ENCODE measurements at regions not wholly inside any gene's neighbourhood (a gene's known extent, or its start where the extent isn't known, plus 50 kb on each side); places are given as distances from the start of the nearest gene placed in this dataset.

DNA sequence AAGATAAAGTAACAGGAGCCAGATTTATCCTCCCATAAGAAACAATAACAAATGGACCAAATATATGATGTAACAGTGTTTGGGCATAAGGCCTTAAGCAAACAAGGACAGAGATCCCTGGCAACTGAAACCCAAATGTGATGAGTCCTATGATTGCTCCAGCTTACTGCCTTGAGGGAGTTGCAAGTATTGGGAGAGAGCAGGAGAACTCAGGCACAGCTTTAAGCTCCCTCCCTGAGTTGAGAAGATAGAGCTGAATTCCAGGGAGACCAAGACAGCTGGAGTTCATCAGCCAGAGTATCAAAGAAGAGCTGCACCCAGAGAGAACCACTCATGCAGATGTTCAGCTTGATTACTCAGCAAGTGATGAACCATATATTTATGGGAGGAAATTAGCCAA lies 814.5 kb upstream of the RAB6C start:
- dilution Hi-C loops (cut with MboI; ENCODE audit: extremely low pct_ligation_motif_present, low sequenced_read_pairs): no loop called here
- no peaks in the 10 kb centered on the region for H3K9me1 ChIP-seq (ENCODE audit: control insufficient read depth, extremely low read depth, insufficient read depth, low read length)

DNA sequence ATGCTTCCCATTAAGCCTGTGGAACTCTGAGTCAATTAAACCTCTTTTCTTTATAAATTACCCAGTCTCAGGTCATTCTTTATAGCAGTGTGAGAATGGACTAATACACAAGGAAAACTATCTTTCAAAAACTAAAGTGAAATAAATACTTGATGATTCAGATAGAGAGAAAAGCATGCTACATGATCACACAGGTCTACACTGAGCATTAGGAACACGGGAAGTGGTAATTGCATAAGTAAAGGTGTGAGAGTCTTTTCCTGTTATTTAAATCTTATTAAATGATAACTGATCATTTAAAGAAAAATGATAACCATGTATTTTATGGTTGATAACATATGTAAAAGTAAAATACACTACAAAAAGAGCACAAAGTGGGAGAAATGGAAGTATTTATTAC lies 812.0 kb upstream of the RAB6C start:
- Histone ChIP-seq H3K9me3 (ENCODE audit: control insufficient read depth, low read depth, low read length) (no peaks in the 10 kb centered on the region), H2AFZ (ENCODE audit: control insufficient read depth, low read length) (no peak overlapping the region), H3K4me3 (ENCODE audit: control insufficient read depth in 2 of 3, extremely low read depth in 1 of 3, insufficient read depth in 2 of 3, low read depth in 1 of 3, low read length in 3 of 3) (no peak overlapping the region), H3K9me1 (ENCODE audit: control insufficient read depth, extremely low read depth, insufficient read depth, low read length) (no peaks in the 10 kb centered on the region), H4K20me1 (ENCODE audit: control insufficient read depth, extremely low read depth, insufficient read depth, low read length) (no peaks in the 10 kb centered on the region), H3K36me3 (ENCODE audit: control insufficient read depth in 2 of 2, extremely low read depth in 1 of 2, insufficient read depth in 2 of 2, low read length in 2 of 2) (no peaks in the 10 kb centered on the region), H3K79me2 (ENCODE audit: control insufficient read depth, insufficient read depth, low read length) (no peaks in the 10 kb centered on the region), H3K4me2 (ENCODE audit: control insufficient read depth, extremely low read depth, insufficient read depth, low read depth, low read length) (peak overlapping the region; percentile 11), H3K27ac (ENCODE audit: control insufficient read depth, insufficient read depth, low read length) (no peak overlapping the region), H3K9ac (ENCODE audit: control insufficient read depth, extremely low read depth, insufficient read depth, low read length) (no peak overlapping the region), H3K27me3 (ENCODE audit: control insufficient read depth, extremely low read depth, insufficient read depth, low read length) (no peaks in the 10 kb centered on the region), H3K4me1 (ENCODE audit: control insufficient read depth, extremely low read depth, insufficient read depth, low read length) (peaks cover 5% of the 10 kb centered on the region)
- DNase-seq (ENCODE audit: low read depth, low spot score): no peak
- no peak for FAIRE-seq
- no peak for TF ChIP-seq EZH2 (IDR thresholded peaks at IDR 0.05; ENCODE audit: low read length)
- TF ChIP-seq, protein P1, sequence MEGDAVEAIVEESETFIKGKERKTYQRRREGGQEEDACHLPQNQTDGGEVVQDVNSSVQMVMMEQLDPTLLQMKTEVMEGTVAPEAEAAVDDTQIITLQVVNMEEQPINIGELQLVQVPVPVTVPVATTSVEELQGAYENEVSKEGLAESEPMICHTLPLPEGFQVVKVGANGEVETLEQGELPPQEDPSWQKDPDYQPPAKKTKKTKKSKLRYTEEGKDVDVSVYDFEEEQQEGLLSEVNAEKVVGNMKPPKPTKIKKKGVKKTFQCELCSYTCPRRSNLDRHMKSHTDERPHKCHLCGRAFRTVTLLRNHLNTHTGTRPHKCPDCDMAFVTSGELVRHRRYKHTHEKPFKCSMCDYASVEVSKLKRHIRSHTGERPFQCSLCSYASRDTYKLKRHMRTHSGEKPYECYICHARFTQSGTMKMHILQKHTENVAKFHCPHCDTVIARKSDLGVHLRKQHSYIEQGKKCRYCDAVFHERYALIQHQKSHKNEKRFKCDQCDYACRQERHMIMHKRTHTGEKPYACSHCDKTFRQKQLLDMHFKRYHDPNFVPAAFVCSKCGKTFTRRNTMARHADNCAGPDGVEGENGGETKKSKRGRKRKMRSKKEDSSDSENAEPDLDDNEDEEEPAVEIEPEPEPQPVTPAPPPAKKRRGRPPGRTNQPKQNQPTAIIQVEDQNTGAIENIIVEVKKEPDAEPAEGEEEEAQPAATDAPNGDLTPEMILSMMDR (optimal IDR thresholded peaks at IDR 0.05 in 1 of 3, IDR thresholded peaks at IDR 0.05 in 1 of 3, conservative IDR thresholded peaks at IDR 0.05 in 1 of 3; ENCODE audit: extremely low read depth in 1 of 3, insufficient read depth in 2 of 3, low read length in 3 of 3): no peak
- dilution Hi-C loops (cut with MboI; ENCODE audit: extremely low pct_ligation_motif_present, low sequenced_read_pairs): no loop called here

More for the DNA sequence above, 814.5 kb upstream of the RAB6C start:
- H3K27me3 ChIP-seq (ENCODE audit: control insufficient read depth, extremely low read depth, insufficient read depth, low read length): no peaks in the 10 kb centered on the region
- no peaks in the 10 kb centered on the region for H4K20me1 ChIP-seq (ENCODE audit: control insufficient read depth, extremely low read depth, insufficient read depth, low read length)
- TF ChIP-seq EZH2 (IDR thresholded peaks at IDR 0.05; ENCODE audit: low read length): no peak
- TF ChIP-seq, protein P1 (optimal IDR thresholded peaks at IDR 0.05 in 1 of 3, IDR thresholded peaks at IDR 0.05 in 1 of 3, conservative IDR thresholded peaks at IDR 0.05 in 1 of 3; ENCODE audit: extremely low read depth in 1 of 3, insufficient read depth in 2 of 3, low read length in 3 of 3): no peak
- H3K4me1 ChIP-seq (ENCODE audit: control insufficient read depth, extremely low read depth, insufficient read depth, low read length): peaks cover 5% of the 10 kb centered on the region
- no peak overlapping the region for H3K4me3 ChIP-seq (ENCODE audit: control insufficient read depth in 2 of 3, extremely low read depth in 1 of 3, insufficient read depth in 2 of 3, low read depth in 1 of 3, low read length in 3 of 3)
- no peak overlapping the region for H3K9ac ChIP-seq (ENCODE audit: control insufficient read depth, extremely low read depth, insufficient read depth, low read length)
- H3K36me3 ChIP-seq (ENCODE audit: control insufficient read depth in 2 of 2, extremely low read depth in 1 of 2, insufficient read depth in 2 of 2, low read length in 2 of 2): no peaks in the 10 kb centered on the region
- H3K4me2 ChIP-seq (ENCODE audit: control insufficient read depth, extremely low read depth, insufficient read depth, low read depth, low read length): no peak overlapping the region
- no peak for DNase-seq (ENCODE audit: low read depth, low spot score)
- no peaks in the 10 kb centered on the region for H3K9me3 ChIP-seq (ENCODE audit: control insufficient read depth, low read depth, low read length)
- no peak overlapping the region for H3K27ac ChIP-seq (ENCODE audit: control insufficient read depth, insufficient read depth, low read length)
- no peak for FAIRE-seq
- no peak overlapping the region for H2AFZ ChIP-seq (ENCODE audit: control insufficient read depth, low read length)
- no peaks in the 10 kb centered on the region for H3K79me2 ChIP-seq (ENCODE audit: control insufficient read depth, insufficient read depth, low read length)
